Transverse colon (tissue), 4 donors: ENCODE measurements at regions not wholly inside any gene's neighbourhood (a gene's known extent, or its start where the extent isn't known, plus 50 kb on each side); places are given as distances from the start of the nearest gene placed in this dataset.

ENCODE experiments used
- DNase-seq: peaks from one replicate; pipeline ENCODE4 v3.0.0-alpha.2; 2019
- H3K27ac ChIP-seq, 4 donors: fragments of 200-600 bp; sonication (generic); 2 replicates each; pipeline ENCODE4 v1.5.1; 2016 to 2018; ENCODE audit warnings: inconsistent platforms in 4 of 4
- H3K27me3 ChIP-seq: fragments of 200-600 bp; sonication (generic); 2 replicates; pipeline ENCODE4 v1.5.1; 2017; ENCODE audit warnings: inconsistent platforms
- H3K36me3 ChIP-seq, 4 donors: fragments of 200-600 bp; sonication (generic); 2 replicates each; pipeline ENCODE4 v1.5.1; 2017 to 2019; ENCODE audit warnings: inconsistent platforms in 4 of 4
- H3K4me1 ChIP-seq, 4 donors: fragments of 200-600 bp; sonication (generic); 2 replicates each; pipeline ENCODE4 v1.5.1; 2017 to 2020; ENCODE audit warnings: inconsistent platforms in 4 of 4
- H3K4me3 ChIP-seq, 4 donors: fragments of 200-600 bp; sonication (generic); 1 replicate in 1 of 4; 2 replicates in 3 of 4; pipeline versions ENCODE4 v1.5.1 to v1.6.1; 2017 to 2019; ENCODE audit warnings: inconsistent platforms in 4 of 4
- H3K9me3 ChIP-seq, 2 donors: fragments of 200-600 bp; sonication (generic); 2 replicates each; pipeline ENCODE4 v1.5.1; 2017 to 2019; ENCODE audit warnings: inconsistent platforms in 2 of 2
- EP300 ChIP-seq: sonication (generic); formaldehyde crosslinking; IDR thresholded peaks from one replicate; pipeline ENCODE4 v1.6.1; 2017; ENCODE audit warnings: antibody characterized with exemption, low read depth
- POLR2A ChIP-seq: fragments of 450-650 bp; IDR thresholded peaks from one replicate; pipeline ENCODE4 v1.6.1; 2016; ENCODE audit warnings: antibody characterized with exemption, mild to moderate bottlenecking, moderate library complexity
- POLR2AphosphoS5 ChIP-seq, 3 donors: sonication (generic); formaldehyde crosslinking; IDR thresholded peaks; one replicate each; pipeline ENCODE4 v1.6.1; 2016; ENCODE audit warnings: antibody characterized with exemption in 3 of 3
- WGBS, 2 donors: methylation state at CpG; one replicate each; pipeline ENCODE4 v1.1.5; 2018; ENCODE audit warnings: low coverage in 1 of 2; 5-methylcytosine and 5-hydroxymethylcytosine counted together
- in situ Hi-C, 4 donors: fragments of 200-750 bp; cut with MboI; loops; one replicate each; pipeline versions ENCODE4 v1.15.0 to v1.15.1; 2017; ENCODE audit warnings: low sequenced_read_pairs in 3 of 4, low pct_ligation_motif_present in 1 of 4, low pct_unique_long_range_greater_than_20kb in 1 of 4
- intact Hi-C: fragments of 100-400 bp; cut with DNase I; formaldehyde crosslinking; loops from one replicate; pipeline ENCODE4 v1.15.1; 2023; ENCODE audit warnings: low total_unique reads
- TF ChIP-seq, protein P1 (sequence below), 5 experiments: fragments of 200-600 bp in 3 of 5; fragments of 450-650 bp in 2 of 5; sonication (generic) in 3 of 5; IDR thresholded peaks; 1 replicate in 2 of 5; 2 replicates in 3 of 5; pipeline ENCODE4 v1.5.1; 2016 to 2017; ENCODE audit warnings: antibody characterized with exemption in 5 of 5, inconsistent platforms in 3 of 5, mild to moderate bottlenecking in 2 of 5, moderate library complexity in 1 of 5

- H3K27ac ChIP-seq: no peak overlapping the region
- TF ChIP-seq, protein P1, sequence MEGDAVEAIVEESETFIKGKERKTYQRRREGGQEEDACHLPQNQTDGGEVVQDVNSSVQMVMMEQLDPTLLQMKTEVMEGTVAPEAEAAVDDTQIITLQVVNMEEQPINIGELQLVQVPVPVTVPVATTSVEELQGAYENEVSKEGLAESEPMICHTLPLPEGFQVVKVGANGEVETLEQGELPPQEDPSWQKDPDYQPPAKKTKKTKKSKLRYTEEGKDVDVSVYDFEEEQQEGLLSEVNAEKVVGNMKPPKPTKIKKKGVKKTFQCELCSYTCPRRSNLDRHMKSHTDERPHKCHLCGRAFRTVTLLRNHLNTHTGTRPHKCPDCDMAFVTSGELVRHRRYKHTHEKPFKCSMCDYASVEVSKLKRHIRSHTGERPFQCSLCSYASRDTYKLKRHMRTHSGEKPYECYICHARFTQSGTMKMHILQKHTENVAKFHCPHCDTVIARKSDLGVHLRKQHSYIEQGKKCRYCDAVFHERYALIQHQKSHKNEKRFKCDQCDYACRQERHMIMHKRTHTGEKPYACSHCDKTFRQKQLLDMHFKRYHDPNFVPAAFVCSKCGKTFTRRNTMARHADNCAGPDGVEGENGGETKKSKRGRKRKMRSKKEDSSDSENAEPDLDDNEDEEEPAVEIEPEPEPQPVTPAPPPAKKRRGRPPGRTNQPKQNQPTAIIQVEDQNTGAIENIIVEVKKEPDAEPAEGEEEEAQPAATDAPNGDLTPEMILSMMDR (IDR thresholded peaks at IDR 0.05): no peak
- TF ChIP-seq POLR2AphosphoS5 (IDR thresholded peaks at IDR 0.05) (no peak), POLR2A (no peak), EP300 (no peak)
- no peak for DNase-seq
- no peaks in the 10 kb centered on the region for H3K36me3 ChIP-seq
- H3K27me3 ChIP-seq: no peaks in the 10 kb centered on the region
- H3K4me3 ChIP-seq: no peak overlapping the region
- H3K4me1 ChIP-seq: no peaks in the 10 kb centered on the region
- intact Hi-C loops: no loop called here
- no peaks in the 10 kb centered on the region for H3K9me3 ChIP-seq
- in situ Hi-C loops: no loop called here
- 88% methylated on average over 2 of the region's 2 CpGs; no CpG with 5 or more reads in 1 of the 2 donors for WGBS, 2 donors
Observed at GRCh38 chr2:41711736-41712135, 336.1 kb upstream of the PKDCC start.

GRCh38 chr2:41716497-41716896, 331.3 kb upstream of the PKDCC start:
- no peak overlapping the region for H3K27ac ChIP-seq
- H3K4me3 ChIP-seq: no peak overlapping the region
- 77 to 81% methylated on average over 5 of the region's 5 CpGs for WGBS, 2 donors
- no peaks in the 10 kb centered on the region for H3K36me3 ChIP-seq
- H3K27me3 ChIP-seq: no peaks in the 10 kb centered on the region
- DNase-seq: no peak
- no peaks in the 10 kb centered on the region for H3K9me3 ChIP-seq
- TF ChIP-seq POLR2A: no peak
- TF ChIP-seq, protein P1 (IDR thresholded peaks at IDR 0.05): no peak
- TF ChIP-seq POLR2AphosphoS5 (IDR thresholded peaks at IDR 0.05): no peak
- TF ChIP-seq EP300: no peak
- intact Hi-C loops: no loop called here
- no peaks in the 10 kb centered on the region for H3K4me1 ChIP-seq
- in situ Hi-C loops: no loop called here

- Histone ChIP-seq H3K9me3 (no peaks in the 10 kb centered on the region), H3K27ac (no peak overlapping the region), H3K4me3 (no peak overlapping the region), H3K4me1 (no peaks in the 10 kb centered on the region), H3K36me3 (no peaks in the 10 kb centered on the region), H3K27me3 (no peaks in the 10 kb centered on the region)
- intact Hi-C loops (no loop called here), in situ Hi-C loops (no loop called here)
- TF ChIP-seq POLR2A: no peak
- TF ChIP-seq, protein P1 (IDR thresholded peaks at IDR 0.05): no peak
- no peak for DNase-seq
- 88 to 91% methylated on average over 1 of the region's 1 CpG for WGBS, 2 donors
Observed at GRCh38 chr2:41717839-41718238, 330.0 kb upstream of the PKDCC start.

DNA sequence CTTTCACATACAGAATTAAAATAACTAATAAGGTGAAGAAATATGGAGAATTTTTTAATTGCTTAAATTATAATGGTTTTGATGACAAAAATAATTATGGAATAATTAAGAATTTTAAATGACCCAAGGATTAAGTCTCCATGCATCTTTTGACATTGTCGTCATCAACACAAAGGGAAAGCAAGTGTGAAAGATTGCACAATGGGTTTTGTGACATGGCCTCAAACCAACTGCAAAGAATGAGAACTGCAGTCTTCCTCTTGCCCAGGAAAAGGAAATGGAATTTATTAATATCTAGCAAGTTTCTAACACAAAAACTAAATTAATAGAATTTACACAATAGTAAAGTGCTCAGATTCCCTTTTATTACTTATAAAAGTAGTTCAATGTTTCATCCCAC, 329.1 kb upstream of the PKDCC start:
- in situ Hi-C loops: no loop called here
- Histone ChIP-seq H3K36me3 (no peaks in the 10 kb centered on the region), H3K4me1 (no peaks in the 10 kb centered on the region), H3K4me3 (no peak overlapping the region), H3K27me3 (no peaks in the 10 kb centered on the region), H3K27ac (no peak overlapping the region), H3K9me3 (no peaks in the 10 kb centered on the region)
- TF ChIP-seq EP300 (no peak), POLR2A (no peak), POLR2AphosphoS5 (IDR thresholded peaks at IDR 0.05) (no peak)
- TF ChIP-seq, protein P1 (IDR thresholded peaks at IDR 0.05): no peak
- 78 to 89% methylated on average over 1 of the region's 1 CpG for WGBS, 2 donors
- intact Hi-C loops: no loop called here
- no peak for DNase-seq
